Thyroid gland (tissue), 4 donors: ENCODE measurements at regions not wholly inside any gene's neighbourhood (a gene's known extent, or its start where the extent isn't known, plus 50 kb on each side); places are given as distances from the start of the nearest gene placed in this dataset.

Source experiments
- DNase-seq, 2 donors: peaks; one replicate each; pipeline ENCODE4 v3.0.0-alpha.2; 2019
- H3K27ac ChIP-seq, 3 donors: fragments of 200-600 bp; sonication (generic); 1 replicate in 2 of 3; 2 replicates in 1 of 3; pipeline ENCODE4 v1.5.1; 2016 to 2019; ENCODE audit warnings: mild to moderate bottlenecking in 1 of 3, moderate library complexity in 1 of 3
- H3K27me3 ChIP-seq: fragments of 200-600 bp; sonication (generic); one replicate; pipeline ENCODE4 v1.5.1; 2019
- H3K36me3 ChIP-seq, 2 donors: fragments of 200-600 bp; sonication (generic); one replicate each; pipeline ENCODE4 v1.5.1; 2016 to 2019
- H3K4me1 ChIP-seq, 2 donors: fragments of 200-600 bp; sonication (generic); one replicate each; pipeline ENCODE4 v1.5.1; 2017 to 2019
- H3K4me3 ChIP-seq, 3 donors: fragments of 200-600 bp; sonication (generic); replicated peaks in 1 of 3; 1 replicate in 2 of 3; 2 replicates in 1 of 3; pipeline ENCODE4 v1.5.1; 2016; ENCODE audit warnings: mild to moderate bottlenecking in 1 of 3
- H3K9me3 ChIP-seq: fragments of 200-600 bp; sonication (generic); one replicate; pipeline ENCODE4 v1.5.1; 2017
- CTCF ChIP-seq, 6 experiments: fragments of 200-600 bp in 3 of 6; fragments of 450-650 bp in 3 of 6; sonication (generic) in 3 of 6; IDR thresholded peaks; one replicate each; pipeline ENCODE4 v1.5.1; 2016 to 2019; ENCODE audit warnings: antibody characterized with exemption in 6 of 6, mild to moderate bottlenecking in 2 of 6, inconsistent platforms in 1 of 6, moderate library complexity in 1 of 6
- POLR2A ChIP-seq, 2 donors: fragments of 450-650 bp; IDR thresholded peaks; one replicate each; pipeline ENCODE4 v1.6.1; 2017; ENCODE audit warnings: antibody characterized with exemption in 2 of 2, mild to moderate bottlenecking in 2 of 2, moderate library complexity in 1 of 2
- WGBS, 2 donors: methylation state at CpG; one replicate each; pipeline ENCODE4 v1.1.5; 2017; 5-methylcytosine and 5-hydroxymethylcytosine counted together
- intact Hi-C: fragments of 100-400 bp; cut with DNase I; formaldehyde crosslinking; loops from one replicate; pipeline ENCODE4 v1.15.1; 2023

- WGBS, 2 donors = 80 to 89% methylated on average over 3 of the region's 3 CpGs
- H3K27me3 ChIP-seq = no peaks in the 10 kb centered on the region
- intact Hi-C loops = no loop called here
- no peak overlapping the region for H3K27ac ChIP-seq
- no peaks in the 10 kb centered on the region for H3K9me3 ChIP-seq
- no peaks in the 10 kb centered on the region for H3K4me1 ChIP-seq
- no peaks in the 10 kb centered on the region for H3K36me3 ChIP-seq
- DNase-seq = no peak
- no peak overlapping the region for H3K4me3 ChIP-seq
- TF ChIP-seq POLR2A (IDR thresholded peaks at IDR 0.05) (no peak), CTCF (IDR thresholded peaks at IDR 0.05) (no peak)
Measured at GRCh38 chr20:48049171-48049570, 263.9 kb upstream of the SULF2 start.

- WGBS, 2 donors = 74 to 76% methylated on average over 4 of the region's 4 CpGs
- no peak overlapping the region for H3K4me3 ChIP-seq
- no peaks in the 10 kb centered on the region for H3K9me3 ChIP-seq
- H3K27ac ChIP-seq = no peak overlapping the region
- no peaks in the 10 kb centered on the region for H3K36me3 ChIP-seq
- no peaks in the 10 kb centered on the region for H3K27me3 ChIP-seq
- intact Hi-C loops = no loop called here
- H3K4me1 ChIP-seq = no peaks in the 10 kb centered on the region
- DNase-seq = no peak
- no peak for TF ChIP-seq POLR2A (IDR thresholded peaks at IDR 0.05)
Measured at GRCh38 chr20:48047447-48047846, 262.2 kb upstream of the SULF2 start.

- TF ChIP-seq POLR2A (IDR thresholded peaks at IDR 0.05) = no peak
- no peak for TF ChIP-seq CTCF (IDR thresholded peaks at IDR 0.05)
- intact Hi-C loops = no loop called here
- H3K36me3 ChIP-seq = no peaks in the 10 kb centered on the region
- no peak for DNase-seq
- no peak overlapping the region for H3K27ac ChIP-seq
- H3K4me1 ChIP-seq = no peaks in the 10 kb centered on the region
- no peaks in the 10 kb centered on the region for H3K9me3 ChIP-seq
- no peaks in the 10 kb centered on the region for H3K27me3 ChIP-seq
- H3K4me3 ChIP-seq = no peak overlapping the region
- 70 to 89% methylated on average over 7 of the region's 7 CpGs for WGBS, 2 donors
Measured at GRCh38 chr20:48042628-48043027, 257.3 kb upstream of the SULF2 start.

- whole genome bisulfite sequencing, 2 donors = 79 to 83% methylated on average over 17 of the region's 17 CpGs
- Histone ChIP-seq H3K27me3 (no peaks in the 10 kb centered on the region), H3K36me3 (no peaks in the 10 kb centered on the region), H3K27ac (no peak overlapping the region), H3K4me1 (no peaks in the 10 kb centered on the region), H3K9me3 (no peaks in the 10 kb centered on the region), H3K4me3 (no peak overlapping the region)
- intact Hi-C loops = no loop called here
- TF ChIP-seq CTCF (IDR thresholded peaks at IDR 0.05) = no peak
- TF ChIP-seq POLR2A (IDR thresholded peaks at IDR 0.05) = no peak
- no peak for DNase-seq
Measured at GRCh38 chr20:48041078-48041780, 255.9 kb upstream of the SULF2 start.

GRCh38 chr20:48040491-48040890 is 255.2 kb upstream of the SULF2 start:
- no peak for DNase-seq
- intact Hi-C loops = no loop called here
- no peaks in the 10 kb centered on the region for H3K4me1 ChIP-seq
- no peaks in the 10 kb centered on the region for H3K9me3 ChIP-seq
- H3K36me3 ChIP-seq = no peaks in the 10 kb centered on the region
- no peaks in the 10 kb centered on the region for H3K27me3 ChIP-seq
- no peak overlapping the region for H3K4me3 ChIP-seq
- TF ChIP-seq POLR2A (IDR thresholded peaks at IDR 0.05) = no peak
- TF ChIP-seq CTCF (IDR thresholded peaks at IDR 0.05) = no peak
- no peak overlapping the region for H3K27ac ChIP-seq
- 67 to 70% methylated on average over 6 of the region's 6 CpGs for WGBS, 2 donors
